PC-3 (cell line): ENCODE measurements at regions not wholly inside any gene's neighbourhood (a gene's known extent, or its start where the extent isn't known, plus 50 kb on each side); places are given as distances from the start of the nearest gene placed in this dataset.

ENCODE experiments used
- CTCF ChIP-seq: fragments of 300-600 bp; sonication (generic); conservative IDR thresholded peaks from 2 replicates; pipeline ENCODE4 v1.5.1; 2017; ENCODE audit warnings: antibody characterized with exemption, low read depth, mild to moderate bottlenecking, low read length
- EZH2 ChIP-seq: fragments of 300-600 bp; sonication (generic); IDR thresholded peaks from one replicate; pipeline ENCODE4 v1.6.1; 2017; ENCODE audit warnings: antibody characterized with exemption, mild to moderate bottlenecking, low read length; ENCODE audit not compliant: unreplicated experiment

GRCh38 chr13:31055589-31055988 lies 106.1 kb downstream of the HSPH1 start:
- TF ChIP-seq CTCF (no peak), EZH2 (no peak)
